Adipose tissue (tissue), 3 donors: ENCODE measurements at regions not wholly inside any gene's neighbourhood (a gene's known extent, or its start where the extent isn't known, plus 50 kb on each side); places are given as distances from the start of the nearest gene placed in this dataset.
"Not testable (repeated sequence)": the region's sequence is repeated elsewhere in the genome, so short reads cannot be mapped to it uniquely, and the experiment has no call there.

ENCODE experiments used
- H3K27ac ChIP-seq: one replicate; pipeline ENCODE4 v1.5.1; 2013; ENCODE audit warnings: low read depth, low read length
- WGBS, 3 donors: extraction: QIAGEN DNeasy Blood & Tissue Kit; methylation state at CpG; one replicate each; pipeline ENCODE4 v1.1.7; 2013; 5-methylcytosine and 5-hydroxymethylcytosine counted together
- donor health status: healthy with polysubstance abuse.
- donor health status: Bipolar disorder and iron deficiency.
- donor health status: healthy.

DNA sequence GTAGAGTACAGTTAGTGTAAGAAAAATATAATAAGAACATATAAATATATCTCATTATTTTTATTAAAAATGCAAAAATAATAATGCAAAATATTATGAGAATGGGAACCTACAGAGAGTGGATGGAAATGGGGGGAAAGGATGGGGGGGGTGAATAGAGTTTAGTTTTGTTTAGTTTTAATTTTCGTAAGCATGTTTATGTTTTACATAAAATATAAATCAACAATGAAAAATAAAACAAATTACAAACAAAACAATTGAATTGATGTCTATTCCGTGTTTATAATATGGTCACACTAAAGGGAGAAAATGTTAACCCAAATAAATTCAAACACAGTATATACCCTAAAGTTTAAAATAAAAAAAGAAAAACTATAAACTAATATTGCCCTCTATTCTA is 1717.4 kb upstream of the SPRY2 start:
- WGBS, 3 donors, result 63 to 91% (median 87%) methylated on average over 2 of the region's 2 CpGs
- no peak overlapping the region for H3K27ac ChIP-seq

DNA sequence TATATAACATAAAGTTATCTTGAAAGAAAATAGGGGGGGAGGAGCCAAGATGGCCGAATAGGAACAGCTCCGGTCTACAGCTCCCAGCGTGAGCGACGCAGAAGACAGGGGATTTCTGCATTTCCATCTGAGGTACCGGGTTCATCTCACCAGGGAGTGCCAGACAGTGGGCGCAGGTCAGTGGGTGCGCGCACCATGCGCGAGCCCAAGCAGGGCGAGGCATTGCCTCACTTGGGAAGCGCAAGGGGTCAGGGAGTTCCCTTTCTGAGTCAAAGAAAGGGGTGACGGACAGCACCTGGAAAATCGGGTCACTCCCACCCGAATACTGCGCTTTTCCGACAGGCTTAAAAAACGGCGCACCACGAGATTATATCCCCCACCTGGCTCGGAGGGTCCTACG is 1704.4 kb upstream of the SPRY2 start:
- 93 to 95% (median 94%) methylated on average over 17 to 23 of the region's 23 CpGs for WGBS, 3 donors
- H3K27ac ChIP-seq, result not testable (repeated sequence)

DNA sequence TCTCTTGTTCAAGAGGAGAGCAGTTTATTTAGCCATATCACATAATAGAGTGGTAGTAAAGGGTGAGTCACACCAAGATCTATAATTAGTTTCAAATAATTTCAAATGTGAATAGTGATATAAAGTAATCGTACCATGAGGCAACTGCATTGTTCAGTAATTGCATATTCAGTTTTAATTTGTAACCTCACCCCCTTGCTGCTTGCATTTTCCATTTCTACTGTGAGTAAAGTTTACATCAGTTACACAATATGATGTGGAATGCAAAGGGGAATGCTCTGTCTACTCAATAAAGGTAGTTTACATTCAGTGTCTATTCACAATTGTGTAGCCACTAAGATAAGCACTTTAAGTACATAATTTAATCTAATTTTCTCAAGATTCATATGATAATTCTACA is 1695.7 kb upstream of the SPRY2 start:
- WGBS, 3 donors, result 54 to 67% (median 58%) methylated on average over 1 of the region's 1 CpG
- no peak overlapping the region for H3K27ac ChIP-seq

DNA sequence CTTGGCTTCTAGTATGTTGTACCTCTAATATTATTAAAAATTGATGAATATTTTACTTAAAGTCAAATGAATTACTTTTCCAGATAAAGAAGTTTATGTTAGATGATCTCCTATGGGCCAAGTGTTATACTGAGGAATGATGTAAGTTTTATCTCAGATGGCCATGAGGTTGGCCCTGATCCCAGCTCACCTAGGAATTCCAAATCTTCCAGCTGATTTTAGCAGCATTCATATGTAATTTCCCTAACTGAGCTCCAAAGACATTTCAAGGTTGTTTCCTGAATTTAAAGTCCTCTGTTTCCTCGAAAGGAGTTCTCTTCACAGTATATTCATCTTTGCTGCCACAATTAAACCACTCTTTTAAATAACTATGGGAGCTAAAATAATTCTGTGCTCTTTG is 1670.4 kb upstream of the SPRY2 start:
- H3K27ac ChIP-seq, result no peak overlapping the region
- 42 to 56% (median 50%) methylated on average over 1 of the region's 1 CpG for WGBS, 3 donors

DNA sequence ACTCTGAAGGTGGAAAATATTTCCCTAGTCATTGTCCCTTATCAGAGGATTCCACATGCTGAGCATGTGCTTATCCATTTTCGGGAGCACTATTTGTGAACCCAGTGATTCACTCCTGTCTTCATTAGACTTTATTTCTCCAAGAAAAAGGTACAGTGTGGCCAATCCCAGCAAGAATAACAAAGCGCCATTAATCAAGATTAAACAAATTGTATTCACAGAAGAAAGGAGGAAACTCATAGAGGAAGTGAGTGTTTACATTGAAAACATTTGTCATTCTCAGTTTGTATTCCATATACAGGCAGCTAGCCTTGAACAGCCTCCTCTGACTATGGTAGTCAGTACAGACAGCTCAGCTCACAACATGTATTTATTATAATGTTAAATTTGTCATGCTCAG is 1669.9 kb upstream of the SPRY2 start:
- H3K27ac ChIP-seq, result no peak overlapping the region
- WGBS, 3 donors, result 57 to 61% (median 60%) methylated on average over 2 of the region's 2 CpGs

DNA sequence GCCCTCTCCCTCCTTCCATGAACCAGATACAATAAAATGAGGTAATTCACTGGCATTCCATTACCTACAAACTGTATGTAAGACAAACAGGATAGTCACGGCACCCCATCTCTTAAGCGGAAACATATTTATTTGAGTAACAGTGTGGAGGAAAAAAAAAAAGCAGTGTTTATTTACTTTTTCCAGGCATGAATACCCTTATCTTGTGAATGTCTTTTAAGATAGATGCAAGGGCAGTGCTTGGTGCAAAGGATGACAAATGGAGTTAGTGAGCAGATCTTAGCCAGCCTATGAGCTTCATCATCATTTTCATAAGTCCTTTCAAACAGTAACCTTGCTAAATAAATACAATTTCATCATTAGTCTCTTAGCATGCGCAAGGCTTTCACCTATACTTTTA is 1661.8 kb upstream of the SPRY2 start:
- WGBS, 3 donors, result 46 to 87% (median 83%) methylated on average over 3 of the region's 3 CpGs
- H3K27ac ChIP-seq, result no peak overlapping the region

DNA sequence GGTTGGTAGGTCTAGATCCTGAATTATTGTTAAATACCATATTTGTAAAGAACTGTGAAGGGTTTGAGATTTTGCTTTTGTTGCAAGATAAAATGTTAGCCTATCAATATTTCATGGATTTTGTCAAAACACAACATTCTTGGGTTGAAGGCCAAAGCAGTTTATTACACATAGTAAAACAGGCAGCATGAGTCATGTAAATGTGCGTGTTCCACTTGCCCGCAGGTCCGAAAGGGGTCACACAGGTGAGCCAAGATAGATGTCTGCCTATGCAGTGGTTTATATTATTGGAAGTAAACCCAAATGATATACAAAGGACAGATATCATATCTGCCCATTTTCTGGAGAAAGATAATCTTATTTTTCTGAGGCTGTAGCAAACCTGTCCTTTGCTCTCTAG is 1654.4 kb upstream of the SPRY2 start:
- WGBS, 3 donors, result 84 to 98% (median 88%) methylated on average over 3 of the region's 3 CpGs
- H3K27ac ChIP-seq, result no peak overlapping the region

DNA sequence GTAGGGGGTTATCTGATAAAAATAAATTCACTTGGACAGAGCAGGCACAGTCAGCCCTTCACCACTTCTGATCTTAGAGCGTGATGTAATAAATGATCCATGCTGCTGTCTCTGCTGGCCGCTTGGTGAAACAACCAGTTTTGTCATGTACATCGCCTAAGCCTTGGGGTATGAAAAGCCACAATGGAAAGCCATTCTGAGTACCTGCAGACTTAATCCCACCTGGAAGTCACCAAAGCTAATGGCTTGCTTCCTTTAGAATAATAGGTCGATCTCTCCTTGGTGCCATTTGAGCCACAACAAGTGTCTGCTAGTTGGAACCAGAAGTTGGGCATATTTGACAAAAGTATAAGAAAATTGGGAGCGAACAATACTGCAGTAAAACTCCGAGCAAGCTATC is 1649.7 kb upstream of the SPRY2 start:
- 89 to 93% (median 92%) methylated on average over 6 of the region's 6 CpGs for WGBS, 3 donors

DNA sequence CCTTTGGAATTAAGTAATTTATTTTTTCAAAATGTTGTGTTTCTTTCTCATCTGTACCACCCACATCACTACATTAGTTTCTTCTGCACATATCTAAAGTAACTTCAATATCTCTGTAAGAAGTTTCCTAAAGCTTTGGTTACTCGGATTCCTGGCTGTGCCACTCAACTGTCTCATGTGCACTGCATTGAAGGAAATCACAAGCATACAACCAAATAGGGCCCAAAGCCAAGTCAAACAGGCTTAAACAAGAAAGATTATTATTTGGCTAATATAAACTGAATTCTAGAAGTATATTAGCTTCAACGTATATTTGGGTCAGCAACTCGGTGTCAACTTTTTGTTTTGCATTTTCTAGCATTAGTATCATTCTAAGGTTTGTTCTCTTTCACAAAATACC is 1647.6 kb upstream of the SPRY2 start:
- H3K27ac ChIP-seq, result no peak overlapping the region
- 32 to 70% (median 64%) methylated on average over 3 of the region's 3 CpGs for WGBS, 3 donors

More for the DNA sequence above, 1649.7 kb upstream of the SPRY2 start:
- H3K27ac ChIP-seq, result no peak overlapping the region

DNA sequence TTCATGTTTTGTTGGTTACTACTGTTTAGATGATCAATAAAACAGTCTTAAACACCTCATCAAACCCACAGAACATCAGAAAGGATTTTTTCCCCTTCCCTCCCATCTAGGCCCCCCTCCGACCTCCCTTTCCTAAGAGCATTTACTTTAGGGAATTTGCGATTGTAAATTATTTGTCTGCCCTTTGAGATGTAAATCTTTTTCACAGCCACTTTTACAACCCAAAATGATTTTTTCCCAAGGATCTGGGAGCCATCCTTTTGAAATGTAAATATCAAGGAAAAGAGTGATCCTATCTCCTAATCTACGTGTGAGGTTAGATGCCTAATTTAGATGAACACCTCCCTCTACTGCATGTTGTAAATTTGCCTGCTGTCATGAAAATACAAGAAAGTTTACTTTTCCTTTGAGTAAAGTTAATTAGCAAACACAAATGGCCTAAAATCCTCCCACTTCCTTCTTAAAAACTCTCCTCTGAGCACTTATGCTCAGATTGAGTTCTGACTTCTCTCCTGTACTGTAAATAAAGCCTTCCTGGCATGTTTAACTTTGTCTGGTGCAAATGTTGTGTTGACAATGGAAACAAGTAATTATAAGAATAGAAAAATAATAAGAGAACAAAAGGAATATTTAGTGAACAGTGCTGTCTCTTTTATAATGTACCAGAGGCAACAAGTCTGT is 1646.9 kb upstream of the SPRY2 start:
- WGBS, 3 donors, result 61 to 76% (median 70%) methylated on average over 3 of the region's 3 CpGs
- H3K27ac ChIP-seq, result no peak overlapping the region

DNA sequence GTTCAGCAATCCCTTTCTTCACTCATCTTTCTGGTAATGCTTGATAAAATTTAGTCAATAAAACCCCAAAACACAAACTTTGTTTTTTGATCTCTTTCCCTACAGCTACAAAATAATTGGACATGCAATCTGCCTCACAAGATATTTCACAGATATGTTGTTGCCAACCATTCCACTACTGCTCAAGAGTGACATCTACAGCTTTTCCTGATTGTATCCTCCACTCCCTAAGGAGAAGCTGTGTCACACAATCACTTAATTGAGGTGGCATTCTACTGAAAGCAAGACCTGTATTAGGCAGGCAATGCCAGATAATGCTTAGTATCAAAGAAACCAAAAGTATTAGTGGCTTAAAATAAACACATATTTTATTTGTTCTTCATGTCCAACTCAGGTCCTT is 1646.2 kb upstream of the SPRY2 start:
- no peak overlapping the region for H3K27ac ChIP-seq

DNA sequence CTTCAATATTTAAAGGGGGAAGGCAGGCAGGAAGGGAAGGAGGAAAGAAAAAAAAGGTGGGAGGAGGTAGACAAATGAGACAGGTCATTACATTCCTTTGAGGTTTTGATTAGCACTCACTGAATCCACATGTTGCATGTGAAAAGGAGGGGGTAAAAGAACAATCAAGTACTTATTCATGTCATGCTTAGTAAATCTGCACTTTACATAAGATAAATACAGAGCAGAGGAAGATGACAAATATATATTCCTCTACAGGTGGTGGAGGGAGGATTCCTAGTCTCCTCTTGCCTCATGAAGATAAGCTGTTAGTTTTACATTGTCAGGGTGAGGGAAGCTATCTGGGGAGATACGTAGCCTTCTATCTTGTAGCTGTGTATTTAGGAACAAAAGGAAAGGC is 1645.4 kb upstream of the SPRY2 start:
- 73 to 100% (median 75%) methylated on average over 1 of the region's 1 CpG for WGBS, 3 donors
- H3K27ac ChIP-seq, result no peak overlapping the region

DNA sequence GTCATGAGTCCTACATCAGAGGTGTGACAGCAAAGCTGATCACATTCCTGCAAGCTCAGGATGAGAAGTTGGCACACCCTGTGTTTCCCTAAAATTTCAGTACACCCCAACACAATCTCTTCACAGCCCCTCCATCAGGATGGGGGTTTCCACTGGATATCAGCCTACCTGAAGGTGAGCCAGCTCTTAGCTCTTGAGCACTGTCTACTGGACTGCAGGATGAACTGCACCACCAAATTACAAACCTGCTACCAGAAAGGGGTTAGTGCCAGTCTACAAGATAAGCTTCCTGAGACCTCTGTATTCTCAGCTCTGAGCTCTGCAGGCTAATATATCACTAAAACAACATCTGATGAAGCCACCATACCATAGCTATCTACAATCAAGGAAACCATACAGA is 1616.2 kb upstream of the SPRY2 start:
- H3K27ac ChIP-seq, result no peak overlapping the region

DNA sequence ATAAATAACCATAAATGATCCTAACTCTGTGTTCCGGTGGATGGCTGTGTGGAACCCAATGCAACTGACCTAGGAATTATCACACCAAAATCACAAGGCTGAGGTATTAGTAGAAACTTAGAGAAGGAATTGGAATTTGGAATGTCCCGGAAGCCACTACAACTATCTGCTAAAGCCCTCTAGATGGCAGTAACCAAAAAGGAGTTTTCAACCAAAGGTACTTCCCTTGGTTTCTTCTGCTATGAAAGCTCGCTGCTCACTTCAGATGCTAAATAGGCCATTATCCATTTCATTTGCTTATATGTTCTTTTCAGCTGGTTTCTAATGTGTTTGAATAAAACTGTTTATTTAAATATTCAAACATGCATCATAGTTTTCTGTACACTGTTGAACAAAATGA is 1589.1 kb upstream of the SPRY2 start:
- 26 to 41% (median 35%) methylated on average over 3 of the region's 3 CpGs for WGBS, 3 donors
- H3K27ac ChIP-seq, result no peak overlapping the region

DNA sequence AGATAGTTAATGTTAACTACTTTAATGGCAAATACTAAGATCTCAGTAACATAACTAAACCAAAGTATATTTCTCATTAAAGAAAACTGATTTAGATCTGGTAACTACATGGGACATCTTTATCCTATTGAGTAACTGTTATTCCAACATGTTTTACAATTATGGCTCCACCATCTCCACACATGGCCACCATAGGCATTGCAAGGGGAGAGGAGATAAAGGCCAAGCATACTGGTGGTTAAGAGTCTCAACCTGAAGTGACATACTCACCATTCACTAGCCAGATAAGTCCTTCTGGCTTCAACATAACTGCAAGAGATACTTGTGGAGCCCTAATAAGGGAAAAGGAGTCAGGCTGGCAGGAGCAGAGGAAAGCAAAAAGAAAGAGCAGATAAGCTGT is 1586.4 kb upstream of the SPRY2 start:
- H3K27ac ChIP-seq, result no peak overlapping the region

DNA sequence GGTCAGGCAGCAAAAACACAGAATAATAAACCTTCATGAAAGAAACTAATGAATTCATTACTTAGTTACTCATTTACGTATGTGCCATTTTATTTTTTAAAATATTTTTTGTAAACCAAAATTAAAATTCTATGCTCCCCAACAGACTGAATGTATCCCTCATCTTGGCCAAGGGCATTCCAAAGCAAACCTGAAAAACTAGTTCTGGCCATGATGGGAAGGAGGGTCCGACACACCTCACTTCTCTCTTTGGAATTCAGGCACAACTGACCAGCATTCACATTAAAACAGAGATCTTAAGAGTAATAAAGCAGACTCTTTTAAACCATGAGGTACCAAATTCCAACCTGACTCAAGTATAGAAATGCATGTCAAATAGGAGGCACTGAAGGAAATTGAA is 1576.9 kb upstream of the SPRY2 start:
- WGBS, 3 donors, result 70 to 95% (median 76%) methylated on average over 2 of the region's 2 CpGs
- H3K27ac ChIP-seq, result no peak overlapping the region

DNA sequence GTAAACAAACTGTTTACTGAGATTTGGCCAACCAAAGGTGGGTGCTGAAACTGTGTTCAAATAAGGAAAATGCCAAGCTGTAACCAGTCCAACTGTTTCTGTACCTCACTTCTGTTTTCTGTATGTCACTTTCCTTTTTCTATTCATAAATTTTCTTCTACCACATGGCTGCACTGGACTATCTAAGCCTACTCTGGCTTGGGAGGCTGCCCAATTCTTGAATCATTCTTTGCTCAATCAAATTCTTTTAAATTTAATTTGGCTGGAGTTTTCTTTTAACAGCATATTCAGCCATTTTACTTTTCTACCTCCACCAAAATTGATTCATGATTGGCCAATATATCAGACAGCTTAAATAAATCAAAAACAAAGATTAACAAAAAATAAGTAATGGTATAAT is 1575.5 kb upstream of the SPRY2 start:
- no peak overlapping the region for H3K27ac ChIP-seq

DNA sequence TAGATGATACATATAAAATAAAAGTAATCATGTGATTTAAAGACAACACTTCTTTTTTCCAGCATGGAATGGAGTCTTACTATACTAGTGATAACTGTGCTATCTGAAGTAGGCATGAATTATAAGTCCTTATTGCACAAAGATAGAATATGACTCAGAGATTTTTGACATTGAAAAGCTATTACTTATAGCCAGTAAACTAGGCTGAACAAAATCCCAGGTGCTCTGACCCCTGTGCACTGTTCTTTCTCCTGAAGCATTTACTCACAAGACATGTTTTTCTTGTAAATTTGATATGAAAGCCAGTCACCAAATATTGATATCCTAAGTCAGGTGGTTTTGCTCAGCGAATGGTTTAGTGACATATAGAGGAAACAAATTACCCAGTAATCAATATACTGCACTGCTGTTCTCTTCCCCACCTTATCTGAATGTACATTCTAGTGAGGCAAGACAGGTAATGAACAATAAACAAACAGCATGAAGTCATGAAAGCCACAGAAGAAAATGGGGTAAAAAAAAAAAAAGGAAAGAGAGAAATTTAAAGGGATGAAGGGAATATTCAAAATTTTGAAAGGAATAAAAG is 1567.0 kb upstream of the SPRY2 start:
- H3K27ac ChIP-seq, result no peak overlapping the region
- WGBS, 3 donors, result 19 to 87% (median 84%) methylated on average over 1 of the region's 1 CpG

DNA sequence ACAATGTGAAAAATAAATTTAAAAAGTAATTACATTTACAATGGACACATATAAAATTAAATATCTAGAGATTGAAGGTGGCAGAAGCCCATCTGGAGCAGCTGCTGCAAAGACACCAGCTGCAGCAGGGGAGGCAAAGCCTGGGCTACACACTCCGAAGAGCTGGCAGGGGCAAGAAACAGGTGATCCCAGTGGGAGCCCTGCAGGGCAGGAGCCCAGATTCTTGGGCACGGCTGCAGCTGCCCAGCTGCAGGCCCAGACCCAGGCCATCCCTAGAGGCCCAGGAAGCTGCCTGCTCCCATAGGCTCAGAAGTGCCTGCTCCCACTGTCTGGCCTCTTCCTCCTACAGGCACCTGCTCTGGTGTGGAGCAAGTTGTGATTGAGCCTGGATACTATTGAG is 1547.9 kb upstream of the SPRY2 start:
- 77 to 94% (median 88%) methylated on average over 2 of the region's 2 CpGs for WGBS, 3 donors
- H3K27ac ChIP-seq, result no peak overlapping the region

DNA sequence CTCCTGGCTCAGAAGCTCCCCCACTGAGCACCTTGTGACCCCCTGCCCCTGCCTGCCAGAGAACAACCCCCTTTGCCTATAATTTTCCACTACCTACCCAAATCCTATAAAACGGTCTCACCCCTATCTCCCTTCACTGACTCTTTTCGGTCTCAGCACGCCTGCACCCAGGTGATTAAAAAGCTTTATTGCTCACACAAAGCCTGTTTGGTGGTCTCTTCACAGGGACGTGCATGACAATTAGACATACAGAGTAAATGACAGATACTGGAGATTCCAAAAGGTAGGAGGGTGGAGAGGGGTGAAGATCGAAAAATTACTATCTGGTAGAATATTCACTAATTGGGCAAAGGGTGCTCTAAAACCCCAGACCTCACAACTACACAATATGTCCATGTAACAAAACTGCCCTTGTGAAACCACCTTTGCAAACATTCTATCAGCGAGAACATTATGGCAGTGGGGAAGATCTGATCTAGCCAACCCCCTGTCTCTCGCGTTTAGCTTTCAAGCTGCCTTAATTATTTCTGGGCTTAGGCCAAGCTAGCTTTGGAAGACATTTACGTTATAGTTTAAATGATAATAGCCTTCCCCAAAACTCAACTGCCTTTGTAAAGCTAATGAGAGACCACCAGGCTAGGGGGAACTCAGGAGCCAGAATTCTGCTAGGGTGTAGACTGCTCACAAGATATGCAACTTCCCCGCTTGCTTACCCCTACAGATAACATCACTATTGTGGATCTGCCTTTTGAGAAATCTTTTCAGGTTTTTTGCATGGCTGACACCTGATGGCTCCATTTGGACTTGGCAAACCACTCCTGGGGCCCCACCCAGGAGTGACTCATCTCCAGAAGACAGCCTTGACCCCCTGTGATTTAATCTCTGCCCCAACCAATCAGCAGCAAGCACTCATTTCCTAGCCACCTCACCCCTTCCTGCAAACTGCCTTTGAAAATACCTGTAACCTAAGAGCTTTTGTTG is 1534.0 kb upstream of the SPRY2 start:
- 63 to 71% (median 67%) methylated on average over 10 of the region's 10 CpGs for WGBS, 3 donors

More for the DNA sequence above, 1534.0 kb upstream of the SPRY2 start:
- H3K27ac ChIP-seq, result no peak overlapping the region
